Osteoblast (primary cell): ENCODE measurements at regions not wholly inside any gene's neighbourhood (a gene's known extent, or its start where the extent isn't known, plus 50 kb on each side); places are given as distances from the start of the nearest gene placed in this dataset.

Source experiments
- DNase-seq: peaks from one replicate; pipeline ENCODE4 v3.0.0; 2011; ENCODE audit warnings: low spot score, mixed read lengths; ENCODE audit not compliant: insufficient read length; ENCODE audit errors: missing footprints
- H2AFZ ChIP-seq: 2 replicates; pipeline ENCODE4 v1.6.0; 2011; ENCODE audit warnings: mild to moderate bottlenecking, low read length
- H3K27ac ChIP-seq: 2 replicates; pipeline ENCODE4 v1.5.1; 2011; ENCODE audit warnings: mild to moderate bottlenecking, low read depth, low read length, moderate library complexity
- H3K27me3 ChIP-seq: 2 replicates; pipeline ENCODE4 v1.6.0; 2012; ENCODE audit warnings: mild to moderate bottlenecking, control low read depth, inconsistent platforms, low read length, moderate library complexity; ENCODE audit not compliant: insufficient read depth
- H3K36me3 ChIP-seq: 2 replicates; pipeline ENCODE4 v1.5.1; 2011; ENCODE audit warnings: mild to moderate bottlenecking, low read length, control low read depth, moderate library complexity; ENCODE audit not compliant: insufficient read depth
- H3K4me1 ChIP-seq: 2 replicates; pipeline ENCODE4 v1.5.1; 2011; ENCODE audit warnings: mild to moderate bottlenecking, low read length, control low read depth, moderate library complexity; ENCODE audit not compliant: insufficient read depth
- H3K4me2 ChIP-seq: 2 replicates; pipeline ENCODE4 v1.6.0; 2011; ENCODE audit warnings: mild to moderate bottlenecking, low read length; ENCODE audit not compliant: insufficient read depth
- H3K4me3 ChIP-seq: fragments of 200-600 bp; sonication (generic); 3 replicates; pipeline ENCODE4 v1.5.1; 2012; ENCODE audit warnings: mild to moderate bottlenecking, low read length, inconsistent platforms; ENCODE audit not compliant: insufficient read depth
- H3K79me2 ChIP-seq: 2 replicates; pipeline ENCODE4 v1.6.0; 2012; ENCODE audit warnings: mild to moderate bottlenecking, low read length, control low read depth, inconsistent platforms; ENCODE audit not compliant: insufficient read depth
- H3K9me3 ChIP-seq: 2 replicates; pipeline ENCODE4 v1.5.1; 2011; ENCODE audit warnings: low read depth, low read length, control low read depth
- H4K20me1 ChIP-seq: 2 replicates; pipeline ENCODE4 v1.6.0; 2012; ENCODE audit warnings: mild to moderate bottlenecking, low read length, control low read depth; ENCODE audit not compliant: insufficient read depth
- TF ChIP-seq, protein P1 (sequence below): IDR thresholded peaks from 2 replicates; pipeline ENCODE4 v1.5.1; 2011; ENCODE audit warnings: mild to moderate bottlenecking, low read depth, low read length, moderate library complexity; ENCODE audit errors: extremely low read depth

DNA sequence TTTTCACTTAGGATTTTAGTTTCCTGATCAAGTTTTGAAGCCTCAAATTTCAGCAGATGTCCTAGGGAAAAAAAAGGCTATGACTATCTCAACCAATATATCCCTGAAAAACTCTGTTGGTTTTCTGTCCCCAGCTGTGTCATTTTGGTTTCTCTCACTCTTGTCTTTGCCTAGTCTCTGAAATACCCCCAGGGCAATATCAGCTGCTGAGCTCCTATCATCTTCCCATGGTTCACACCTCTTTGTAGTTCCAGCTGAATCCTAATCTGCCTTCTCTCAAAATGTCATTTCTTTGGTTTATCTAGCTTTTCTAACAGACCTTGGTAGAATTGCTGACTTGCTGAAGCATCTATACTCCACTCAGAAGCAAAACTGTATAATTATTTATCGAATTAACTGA is 2370.5 kb downstream of the ARAP2 start:
- H3K4me3 ChIP-seq = no peak overlapping the region
- no peaks in the 10 kb centered on the region for H3K36me3 ChIP-seq
- DNase-seq = no peak
- no peaks in the 10 kb centered on the region for H4K20me1 ChIP-seq
- H3K4me2 ChIP-seq = no peak overlapping the region
- no peaks in the 10 kb centered on the region for H3K9me3 ChIP-seq
- TF ChIP-seq, protein P1, sequence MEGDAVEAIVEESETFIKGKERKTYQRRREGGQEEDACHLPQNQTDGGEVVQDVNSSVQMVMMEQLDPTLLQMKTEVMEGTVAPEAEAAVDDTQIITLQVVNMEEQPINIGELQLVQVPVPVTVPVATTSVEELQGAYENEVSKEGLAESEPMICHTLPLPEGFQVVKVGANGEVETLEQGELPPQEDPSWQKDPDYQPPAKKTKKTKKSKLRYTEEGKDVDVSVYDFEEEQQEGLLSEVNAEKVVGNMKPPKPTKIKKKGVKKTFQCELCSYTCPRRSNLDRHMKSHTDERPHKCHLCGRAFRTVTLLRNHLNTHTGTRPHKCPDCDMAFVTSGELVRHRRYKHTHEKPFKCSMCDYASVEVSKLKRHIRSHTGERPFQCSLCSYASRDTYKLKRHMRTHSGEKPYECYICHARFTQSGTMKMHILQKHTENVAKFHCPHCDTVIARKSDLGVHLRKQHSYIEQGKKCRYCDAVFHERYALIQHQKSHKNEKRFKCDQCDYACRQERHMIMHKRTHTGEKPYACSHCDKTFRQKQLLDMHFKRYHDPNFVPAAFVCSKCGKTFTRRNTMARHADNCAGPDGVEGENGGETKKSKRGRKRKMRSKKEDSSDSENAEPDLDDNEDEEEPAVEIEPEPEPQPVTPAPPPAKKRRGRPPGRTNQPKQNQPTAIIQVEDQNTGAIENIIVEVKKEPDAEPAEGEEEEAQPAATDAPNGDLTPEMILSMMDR = no peak
- no peak overlapping the region for H3K27ac ChIP-seq
- H3K4me1 ChIP-seq = no peaks in the 10 kb centered on the region
- H3K79me2 ChIP-seq = no peaks in the 10 kb centered on the region
- H3K27me3 ChIP-seq = no peaks in the 10 kb centered on the region
- no peak overlapping the region for H2AFZ ChIP-seq

GRCh38 chr4:33878710-33879109 is 2365.6 kb downstream of the ARAP2 start:
- TF ChIP-seq, protein P1 = no peak
- no peak overlapping the region for H3K27ac ChIP-seq
- no peak for DNase-seq
- no peak overlapping the region for H3K4me3 ChIP-seq
- no peaks in the 10 kb centered on the region for H4K20me1 ChIP-seq
- H3K4me1 ChIP-seq = no peaks in the 10 kb centered on the region
- no peaks in the 10 kb centered on the region for H3K36me3 ChIP-seq
- no peaks in the 10 kb centered on the region for H3K9me3 ChIP-seq
- no peak overlapping the region for H3K4me2 ChIP-seq
- no peaks in the 10 kb centered on the region for H3K79me2 ChIP-seq
- no peaks in the 10 kb centered on the region for H3K27me3 ChIP-seq
- no peak overlapping the region for H2AFZ ChIP-seq

- no peaks in the 10 kb centered on the region for H3K79me2 ChIP-seq
These were observed 2363.1 kb downstream of the ARAP2 start for GRCh38 chr4:33881176-33881575.

DNA sequence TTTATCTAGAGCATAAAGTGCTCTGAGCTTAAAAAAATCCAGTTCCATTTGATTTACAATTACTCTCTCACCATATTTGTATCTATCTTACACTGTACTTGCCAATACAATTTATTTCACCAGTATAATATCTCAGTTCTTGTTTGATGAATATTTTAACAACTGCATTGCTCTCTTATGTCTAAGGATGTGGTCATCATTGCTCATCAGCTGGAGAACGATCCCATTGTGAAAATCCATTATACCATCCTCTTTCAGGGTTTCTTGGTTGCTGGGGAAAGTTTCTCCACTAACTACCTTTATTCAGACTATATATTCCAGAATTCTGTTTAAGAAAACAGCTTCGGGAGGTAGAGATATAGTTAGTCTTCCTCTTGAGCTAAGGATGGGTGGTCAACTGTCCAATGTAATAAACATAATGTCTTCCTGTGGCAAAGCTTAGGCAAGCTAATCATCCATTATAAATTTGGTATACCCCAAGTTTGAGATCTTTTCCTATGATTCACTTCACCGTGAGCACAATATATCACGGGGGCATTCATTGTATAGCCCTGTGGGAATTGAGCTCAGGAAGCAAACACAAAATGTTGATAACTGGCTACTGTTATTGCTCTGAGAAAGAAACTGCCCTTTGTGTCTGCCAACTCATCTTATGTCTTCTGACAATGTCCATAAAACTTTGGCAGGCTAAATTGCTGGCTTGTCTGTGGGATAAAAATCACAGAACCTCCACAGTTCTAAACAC is 2361.9 kb downstream of the ARAP2 start:
- Histone ChIP-seq H3K9me3 (no peaks in the 10 kb centered on the region), H3K79me2 (no peaks in the 10 kb centered on the region), H3K4me2 (no peak overlapping the region), H3K27me3 (no peaks in the 10 kb centered on the region), H3K4me3 (no peak overlapping the region), H3K36me3 (no peaks in the 10 kb centered on the region), H3K27ac (no peak overlapping the region), H4K20me1 (no peaks in the 10 kb centered on the region), H3K4me1 (no peaks in the 10 kb centered on the region), H2AFZ (no peak overlapping the region)
- DNase-seq = peak; percentile 6
- TF ChIP-seq, protein P1 = no peak

More at GRCh38 chr4:33881176-33881575, 2363.1 kb downstream of the ARAP2 start:
- TF ChIP-seq, protein P1 = no peak
- no peak for DNase-seq
- Histone ChIP-seq H4K20me1 (no peaks in the 10 kb centered on the region), H3K4me2 (no peak overlapping the region), H3K4me1 (no peaks in the 10 kb centered on the region), H2AFZ (no peak overlapping the region), H3K36me3 (no peaks in the 10 kb centered on the region), H3K27me3 (no peaks in the 10 kb centered on the region), H3K4me3 (no peak overlapping the region), H3K9me3 (no peaks in the 10 kb centered on the region), H3K27ac (no peak overlapping the region)
